HT1080 (cell line): ENCODE measurements at regions not wholly inside any gene's neighbourhood (a gene's known extent, or its start where the extent isn't known, plus 50 kb on each side); places are given as distances from the start of the nearest gene placed in this dataset.
"Not testable (repeated sequence)": the region's sequence is repeated elsewhere in the genome, so short reads cannot be mapped to it uniquely, and the experiment has no call there.

ENCODE experiments used
- DNase-seq: peaks from one replicate; pipeline ENCODE4 v3.0.0-alpha.2; 2015; ENCODE audit warnings: low read depth

DNA sequence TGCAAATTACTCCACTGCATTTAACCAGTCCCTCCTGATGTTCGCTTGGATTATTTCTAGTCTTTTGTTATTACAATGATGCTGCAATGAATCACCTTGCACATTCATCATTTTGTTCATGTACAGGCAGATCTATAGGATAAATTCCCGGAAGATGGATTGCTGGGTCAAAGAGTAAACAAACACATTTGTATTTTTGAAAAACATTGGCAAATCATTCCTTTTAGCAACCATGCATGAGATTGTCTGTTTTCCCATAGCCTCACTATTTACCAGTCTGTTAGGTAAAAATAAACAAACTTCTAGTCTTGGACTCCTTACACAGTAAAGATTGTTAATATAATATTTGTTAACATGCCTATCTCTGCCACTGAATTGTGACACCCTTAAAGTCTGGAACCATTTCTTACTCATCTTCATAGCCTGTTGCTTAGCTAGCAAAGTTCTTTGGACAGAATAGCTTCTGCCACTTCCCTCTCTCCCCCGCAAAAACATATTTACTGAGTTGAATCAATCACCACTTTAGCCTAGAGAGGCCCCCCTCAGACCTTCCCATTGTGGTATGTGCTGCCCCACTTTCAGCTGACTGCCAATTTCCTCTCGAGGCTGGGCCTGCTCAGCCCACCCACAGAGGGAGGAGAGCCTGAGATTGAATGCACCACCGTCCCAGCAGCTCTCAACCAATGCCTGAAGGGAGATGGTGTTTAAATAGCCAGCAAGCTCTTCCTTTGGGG lies 108.4 kb upstream of the ATXN3L start:
- peak; percentile 85 for DNase-seq

DNA sequence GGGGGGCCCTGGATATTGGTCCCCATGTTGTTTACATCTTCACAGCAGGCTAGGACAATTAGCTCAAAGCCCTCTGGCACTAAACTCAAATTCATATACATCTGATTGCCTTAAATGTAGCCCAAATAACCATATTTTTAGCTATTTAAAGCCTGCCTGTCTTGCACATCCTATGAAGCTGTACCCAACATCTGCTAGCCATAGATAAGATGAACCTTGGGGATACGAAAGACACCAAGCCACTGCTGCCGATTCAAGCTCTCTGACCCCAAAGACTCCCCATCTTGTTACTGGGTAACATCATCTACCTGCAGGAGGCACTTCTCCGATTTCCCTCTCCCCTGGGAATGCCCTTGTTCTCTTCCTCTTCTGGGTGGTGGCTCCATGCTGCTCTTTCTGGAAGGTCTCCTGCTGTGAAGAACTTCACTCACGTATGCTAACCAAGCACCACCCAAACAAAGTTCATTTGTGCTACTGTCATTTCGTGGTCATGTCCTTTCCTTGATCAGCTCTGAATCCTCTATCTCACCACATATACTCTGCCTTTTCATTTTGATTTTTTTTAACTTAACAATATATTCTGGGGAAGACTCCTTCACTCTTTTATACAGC lies 107.7 kb upstream of the ATXN3L start:
- no peak for DNase-seq

DNA sequence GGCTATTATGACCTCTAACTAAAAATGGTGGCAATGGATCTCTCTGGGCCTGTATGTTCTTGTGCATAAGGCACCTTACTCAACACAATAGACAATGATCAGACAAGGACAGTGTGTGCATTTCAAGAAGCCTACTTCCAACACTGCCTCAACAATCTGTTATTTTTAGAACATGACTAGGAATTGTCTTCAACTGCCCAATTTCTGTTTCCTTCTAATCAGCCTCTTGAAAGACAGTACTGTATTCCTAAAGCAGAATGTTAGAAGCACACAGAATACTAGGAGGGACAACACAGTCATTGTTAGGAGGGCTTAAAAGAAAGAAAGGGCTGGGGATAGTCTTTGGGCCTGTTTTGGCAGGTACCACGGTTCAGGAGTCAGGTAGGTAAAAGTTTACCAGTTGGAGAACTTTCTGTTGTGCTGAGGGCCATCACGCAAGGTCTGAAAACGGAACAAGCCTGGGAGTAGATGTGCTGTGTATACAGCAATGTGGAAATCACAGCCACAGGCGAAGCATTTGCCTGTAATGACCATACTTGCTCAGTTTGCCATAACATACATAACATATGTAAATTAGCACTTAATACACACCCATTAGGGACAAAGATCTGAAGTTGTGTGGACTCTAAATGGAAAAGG lies 100.8 kb upstream of the ATXN3L start:
- no peak for DNase-seq

DNA sequence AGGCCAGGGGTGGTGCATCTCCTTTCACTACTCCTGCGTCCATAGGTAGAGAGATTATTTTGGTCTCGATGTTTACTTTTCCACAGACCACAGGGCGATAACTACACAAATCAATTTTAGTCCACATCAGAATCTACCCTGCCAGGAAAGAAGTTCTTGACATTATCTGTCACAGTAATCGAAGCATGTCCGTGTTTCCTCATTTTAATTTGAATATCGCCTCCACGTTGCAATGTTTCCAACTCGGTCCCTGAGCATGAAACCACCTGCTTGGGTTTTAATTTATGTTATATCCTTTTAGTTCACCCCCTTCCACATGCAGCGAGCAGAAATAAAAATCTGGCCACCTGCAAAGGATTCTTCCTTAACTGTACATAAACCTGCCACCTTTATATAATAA lies 100.1 kb upstream of the ATXN3L start:
- DNase-seq, result no peak

DNA sequence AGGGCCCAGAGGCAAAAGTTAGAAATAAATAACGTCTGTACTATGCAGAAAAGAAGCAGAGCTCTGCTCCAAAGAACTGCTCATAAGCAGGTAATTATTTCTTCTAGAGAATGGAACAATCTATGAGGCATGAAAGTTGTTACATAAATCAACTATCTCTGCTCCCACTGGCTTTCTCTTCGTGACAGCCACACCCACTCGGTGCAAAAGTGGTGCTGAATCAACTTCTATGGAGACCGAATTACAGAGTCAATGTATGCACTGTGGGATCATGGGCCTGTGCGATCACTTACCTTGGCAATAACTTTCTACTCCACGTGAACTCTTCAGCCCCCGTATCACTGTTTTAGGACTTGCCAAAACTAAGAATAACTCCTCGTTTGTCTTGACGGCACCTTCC lies 99.4 kb upstream of the ATXN3L start:
- no peak for DNase-seq

DNA sequence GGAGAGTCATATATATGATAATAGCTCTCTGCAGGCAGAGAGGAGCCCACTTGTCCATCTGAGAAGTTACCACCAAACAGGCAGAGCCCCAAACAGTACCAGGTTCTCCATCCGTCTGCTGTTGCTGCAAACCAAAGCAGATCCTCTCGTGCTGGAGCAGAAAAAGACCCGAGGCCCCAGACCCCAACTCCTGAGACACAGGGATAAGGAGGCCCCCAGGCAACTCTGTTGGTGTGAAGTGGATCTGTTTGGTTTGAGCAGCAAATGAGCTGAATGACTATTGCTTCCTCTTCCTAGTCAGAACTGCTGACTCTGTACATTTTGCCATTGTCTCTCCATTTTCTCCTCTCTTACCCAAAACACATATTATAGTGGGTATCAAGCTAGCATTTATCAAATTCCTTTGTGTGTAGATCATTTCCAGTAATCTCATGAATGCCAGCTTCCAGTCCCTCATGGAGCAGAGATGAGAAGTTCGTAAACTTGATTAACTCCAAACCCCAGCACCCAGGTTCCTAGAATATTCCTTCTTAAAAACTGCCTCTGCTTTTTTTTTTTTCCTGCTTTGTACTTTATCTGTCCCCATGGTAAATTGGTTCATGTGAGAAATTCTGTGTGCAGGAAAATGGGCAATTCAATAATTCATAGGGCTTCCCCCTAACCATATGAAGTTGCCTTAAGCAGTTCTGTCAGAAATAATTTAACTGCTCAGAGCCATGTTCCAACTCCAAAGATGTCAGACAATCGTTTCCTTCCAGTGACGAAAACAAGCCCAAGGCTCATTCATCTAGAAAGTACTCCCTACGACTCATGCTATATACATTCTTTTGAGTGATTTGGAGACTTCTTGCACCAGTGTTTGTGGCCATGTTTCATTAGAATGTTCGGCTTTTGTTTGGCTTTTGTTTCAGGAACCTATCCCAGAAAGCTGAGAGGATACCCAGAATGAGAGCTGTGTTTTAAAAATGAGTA lies 98.6 kb upstream of the ATXN3L start:
- peak; percentile 54 for DNase-seq

DNA sequence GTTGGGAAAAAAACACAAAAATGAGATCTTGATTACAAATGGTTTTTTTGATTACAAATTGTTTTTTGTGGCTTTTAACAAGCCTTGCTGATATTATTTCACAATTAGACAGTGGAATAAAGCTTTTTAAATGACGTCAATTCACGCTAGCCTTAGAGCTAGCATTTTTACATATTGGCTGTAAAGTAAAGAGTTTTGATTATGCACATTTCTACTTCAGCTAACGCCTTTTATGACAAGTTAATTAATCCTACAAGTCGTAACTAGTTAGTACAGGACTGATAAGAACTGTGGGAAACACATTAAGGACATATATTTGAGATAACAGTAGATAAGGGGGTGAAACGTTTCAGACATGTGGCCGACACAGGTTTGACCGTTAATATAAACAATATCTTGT lies 95.7 kb upstream of the ATXN3L start:
- DNase-seq, result no peak

DNA sequence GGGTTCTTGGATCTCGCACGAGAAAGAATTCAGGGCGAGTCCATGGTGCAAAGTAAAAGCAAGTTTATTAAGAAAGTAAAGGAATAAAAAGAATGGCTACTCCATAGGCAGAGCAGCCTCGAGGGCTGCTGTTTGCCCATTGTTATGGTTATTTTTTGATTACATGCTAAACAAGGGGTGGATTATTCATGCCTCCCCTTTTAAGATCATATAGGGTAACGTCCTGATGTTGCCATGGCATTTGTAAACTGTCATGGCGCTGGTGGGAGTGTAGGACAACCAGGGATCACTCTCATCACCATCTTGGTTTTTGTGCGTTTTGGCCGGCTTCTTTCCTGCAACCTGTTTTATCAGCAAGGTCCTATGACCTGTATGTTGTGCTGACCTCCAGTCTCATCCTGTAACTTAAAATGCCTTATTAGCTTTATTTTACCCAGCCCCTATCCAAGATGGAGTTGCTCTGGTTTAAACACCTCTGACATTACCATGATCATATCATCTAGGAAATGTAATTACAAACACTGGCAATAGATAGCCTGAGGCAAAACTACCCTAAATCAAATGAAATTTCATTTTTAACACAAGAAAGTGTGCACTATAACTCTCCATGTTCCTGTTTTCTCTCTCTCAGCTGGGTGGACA lies 94.3 kb upstream of the ATXN3L start:
- no peak for DNase-seq

DNA sequence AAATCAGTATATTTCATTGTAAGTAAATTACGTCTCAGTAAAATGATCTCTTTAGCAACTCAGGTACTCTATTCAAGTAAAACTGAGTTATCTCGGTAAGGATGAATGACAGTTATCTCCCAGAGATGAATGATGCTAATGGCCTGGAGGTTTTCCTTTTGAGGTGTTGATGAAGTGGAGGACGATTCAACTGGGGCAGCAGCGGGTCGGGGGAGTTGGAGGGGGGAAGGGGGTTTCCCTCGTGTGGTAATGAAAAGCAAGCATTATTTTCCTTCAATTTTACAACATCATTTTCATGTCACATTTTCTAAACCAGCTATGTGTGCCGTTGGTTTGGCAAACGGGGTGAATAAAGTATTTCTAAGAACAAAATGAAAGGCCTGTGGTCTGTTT lies 92.4 kb upstream of the ATXN3L start:
- no peak for DNase-seq

DNA sequence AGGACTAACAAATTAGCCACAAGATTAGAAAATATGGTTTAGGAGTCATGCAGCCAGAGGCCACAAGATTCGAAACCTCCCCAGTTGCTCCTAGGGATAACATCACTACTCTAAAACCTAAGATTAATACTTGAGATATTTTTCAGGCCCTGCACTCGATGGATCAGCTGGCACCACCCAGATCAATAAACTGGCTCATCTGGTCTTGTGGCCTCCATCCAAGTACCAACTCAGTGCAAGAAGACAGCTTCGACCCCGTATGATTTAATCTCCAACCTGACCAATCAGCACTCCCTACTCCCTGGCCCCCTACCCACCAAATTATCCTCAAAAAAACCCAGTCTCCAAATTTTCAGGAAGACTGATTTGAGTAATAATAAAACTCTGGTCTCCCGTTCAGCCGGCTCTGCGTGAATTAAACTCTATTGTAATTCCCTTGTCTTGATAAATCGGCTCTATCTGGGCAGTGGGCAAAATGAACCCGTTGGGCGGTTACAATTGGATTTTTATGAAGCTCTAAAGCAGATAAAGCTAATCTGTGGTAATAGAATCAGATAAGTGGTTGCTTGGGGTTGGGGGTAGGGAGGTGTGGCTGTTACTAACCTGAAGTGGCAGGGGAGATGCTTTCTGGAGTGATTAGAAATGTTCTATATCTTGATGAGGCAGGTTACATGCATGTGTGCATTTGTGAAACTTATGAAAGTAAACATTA lies 91.8 kb upstream of the ATXN3L start:
- no peak for DNase-seq

DNA sequence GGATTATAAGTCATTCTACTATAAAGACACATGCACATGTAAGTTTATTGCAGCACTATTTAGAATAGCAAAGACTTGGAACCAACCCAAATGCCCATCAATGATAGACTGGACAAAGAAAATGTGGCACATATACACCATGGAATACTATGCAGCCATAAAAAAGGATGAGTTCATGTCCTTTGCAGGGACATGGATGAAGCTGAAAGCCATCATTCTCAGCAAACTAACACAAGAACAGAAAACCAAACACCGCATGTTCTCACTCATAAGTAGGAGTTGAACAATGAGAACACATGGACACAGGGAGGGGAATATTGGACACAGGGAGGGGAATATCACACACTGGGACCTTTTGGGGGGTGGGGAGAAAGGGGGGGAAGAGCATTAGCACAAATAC lies 88.7 kb upstream of the ATXN3L start:
- DNase-seq, result not testable (repeated sequence)

DNA sequence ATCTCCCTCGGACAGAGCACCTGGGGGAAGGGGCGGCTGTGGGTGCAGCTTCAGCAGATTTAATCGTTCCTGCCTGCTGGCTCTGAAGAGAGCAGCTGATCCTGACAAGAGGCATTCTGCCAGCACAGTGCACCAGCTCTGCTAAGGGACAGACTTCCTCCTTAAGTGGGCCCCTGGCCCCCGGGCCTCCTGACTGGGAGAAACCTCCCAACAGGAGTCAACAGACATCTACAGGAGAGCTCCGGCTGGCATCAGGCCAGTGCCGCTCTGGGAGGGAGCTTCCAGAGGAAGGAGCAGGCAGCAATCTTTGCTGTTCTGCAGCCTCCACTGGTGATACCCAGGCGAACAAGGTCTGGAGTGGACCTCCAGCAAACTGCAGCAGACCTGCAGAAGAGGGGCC lies 84.9 kb upstream of the ATXN3L start:
- not testable (repeated sequence) for DNase-seq

DNA sequence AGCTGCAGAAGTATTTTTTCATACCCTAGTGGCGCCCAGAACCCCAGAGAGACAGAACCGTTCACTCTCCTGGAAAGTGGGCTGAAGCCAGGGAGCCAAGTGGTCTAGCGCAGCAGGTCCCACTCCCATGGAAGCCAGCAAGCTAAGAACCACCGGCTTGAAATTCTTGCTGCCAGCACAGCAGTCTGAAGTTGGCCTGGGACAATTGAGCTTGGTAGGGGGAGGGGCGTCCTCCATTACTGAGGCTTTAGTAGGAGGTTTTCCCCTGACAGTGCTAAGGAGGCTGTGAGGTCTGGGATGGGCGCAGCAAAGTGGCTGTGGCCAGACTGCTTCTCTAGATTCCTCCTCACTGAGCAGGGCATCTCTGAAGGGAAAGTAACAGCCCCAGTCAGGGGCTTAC lies 84.5 kb upstream of the ATXN3L start:
- DNase-seq, result no peak

DNA sequence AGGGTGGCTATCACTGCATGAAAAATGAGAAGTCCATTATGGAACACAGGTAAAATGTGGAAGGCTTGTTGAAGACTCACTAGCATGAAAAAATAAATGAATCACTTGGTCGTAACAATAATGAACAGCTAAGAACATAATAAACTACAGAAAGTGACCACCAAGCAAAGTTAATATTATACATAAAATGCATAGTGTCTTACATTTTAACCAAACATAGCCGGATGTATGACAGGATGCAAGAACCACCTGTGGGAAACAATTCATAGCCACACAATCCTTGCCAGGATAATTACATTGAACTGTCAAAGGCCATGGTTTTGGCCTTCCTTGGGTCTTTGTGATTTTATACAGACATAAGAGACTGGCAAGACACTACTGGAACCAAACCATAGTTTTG lies 81.9 kb upstream of the ATXN3L start:
- DNase-seq, result no peak

DNA sequence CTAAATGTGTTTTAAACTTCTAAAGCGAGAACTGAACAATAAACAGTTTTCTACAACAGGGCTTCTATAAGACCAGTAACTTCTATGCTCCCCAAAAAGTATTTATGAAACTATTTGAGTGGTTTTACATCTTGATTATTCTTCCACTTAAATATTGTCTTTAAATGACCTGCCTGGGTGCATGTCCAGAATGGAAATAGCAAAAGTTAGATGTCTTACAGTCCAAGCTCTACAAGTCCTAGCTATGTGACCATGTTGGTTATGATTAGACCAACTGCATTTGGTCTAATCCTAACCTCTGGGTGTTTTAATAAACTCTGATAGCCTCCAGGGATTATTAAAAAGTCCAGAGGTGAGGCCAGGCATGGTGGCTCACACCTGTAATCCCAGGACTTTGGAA lies 79.0 kb upstream of the ATXN3L start:
- no peak for DNase-seq

DNA sequence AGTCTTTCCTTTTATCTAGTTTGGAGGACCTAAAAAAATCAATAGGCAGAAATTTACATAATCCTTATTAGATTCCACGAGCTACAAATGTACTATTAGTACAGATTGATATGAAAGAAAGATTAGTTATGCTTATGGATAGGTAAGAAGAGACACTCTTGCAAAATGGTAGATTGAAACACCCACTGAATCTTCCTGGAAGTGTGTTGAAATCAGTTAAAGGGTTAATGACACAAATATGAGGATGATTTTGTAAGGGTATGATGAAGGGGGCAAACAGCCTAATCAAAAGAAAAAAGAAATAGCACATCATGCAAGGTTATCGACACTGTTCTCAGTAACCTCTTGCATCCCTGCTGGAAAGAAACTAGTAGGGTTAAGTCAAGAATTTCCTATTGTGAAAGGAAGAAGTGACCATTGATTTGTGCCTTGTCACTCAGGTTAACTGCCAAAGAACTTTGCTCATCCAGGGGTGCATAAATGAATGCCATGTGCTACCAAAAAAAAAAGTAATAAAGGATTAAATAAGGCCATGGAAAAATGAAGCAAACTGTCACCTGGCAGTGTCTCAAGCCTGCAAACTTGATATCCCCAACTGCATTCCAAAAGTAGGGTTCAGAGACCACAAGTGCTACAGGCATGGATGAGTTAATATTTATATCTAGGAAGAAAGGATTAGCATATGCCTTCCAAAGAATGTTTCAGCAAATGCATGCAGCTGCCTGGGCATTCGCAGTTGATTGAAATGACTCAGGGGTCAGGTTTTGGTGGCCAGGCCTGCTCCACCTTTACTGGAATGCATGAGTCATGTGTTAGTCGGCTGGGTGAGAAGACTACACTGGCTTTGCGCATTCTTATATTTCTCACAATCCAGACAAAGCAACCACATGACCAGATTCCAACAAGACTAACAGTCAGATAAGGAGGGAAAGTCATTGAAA lies 78.3 kb upstream of the ATXN3L start:
- DNase-seq, result peak; percentile 99

DNA sequence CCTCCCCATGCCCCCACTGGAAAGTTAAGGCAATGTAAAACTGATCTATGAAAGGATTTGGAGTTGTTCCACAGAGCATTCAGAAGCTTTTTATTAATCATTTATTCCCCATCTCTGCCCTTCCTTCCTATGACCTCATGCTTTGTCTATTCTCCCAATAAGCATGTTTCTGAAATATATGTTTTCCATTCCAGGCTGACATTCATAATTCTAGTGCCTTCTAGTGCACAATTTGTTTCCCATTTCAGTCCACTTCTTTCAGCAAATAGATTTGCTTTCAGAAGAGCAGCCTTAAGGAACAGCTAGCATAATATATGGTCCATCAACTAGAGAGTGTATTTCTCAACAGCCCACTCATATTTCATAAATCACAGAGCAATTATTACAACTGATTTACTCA lies 77.1 kb upstream of the ATXN3L start:
- peak; percentile 20 for DNase-seq

DNA sequence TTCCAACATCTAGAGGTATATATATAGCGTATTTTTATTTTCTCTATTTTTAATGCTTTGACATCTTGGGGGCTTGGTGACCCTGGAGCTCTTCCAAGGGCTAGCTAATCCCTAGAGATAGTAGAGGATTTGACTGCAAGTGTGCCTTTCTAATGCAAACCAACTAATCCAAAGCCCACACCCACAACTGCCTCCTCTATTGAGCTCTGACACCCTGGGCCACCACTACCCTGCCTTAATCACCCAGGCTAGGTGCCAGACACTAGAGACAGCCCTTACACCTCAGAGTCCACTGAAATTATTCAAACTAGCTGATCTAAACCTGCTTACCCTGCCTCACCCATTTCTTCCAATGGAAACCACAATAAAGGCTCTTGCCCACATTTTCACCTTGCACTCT lies 69.6 kb upstream of the ATXN3L start:
- no peak for DNase-seq
